ENCODE measurements at regions not wholly inside any gene's neighbourhood (a gene's known extent, or its start where the extent isn't known, plus 50 kb on each side); places are given as distances from the start of the nearest gene placed in this dataset.

DNA sequence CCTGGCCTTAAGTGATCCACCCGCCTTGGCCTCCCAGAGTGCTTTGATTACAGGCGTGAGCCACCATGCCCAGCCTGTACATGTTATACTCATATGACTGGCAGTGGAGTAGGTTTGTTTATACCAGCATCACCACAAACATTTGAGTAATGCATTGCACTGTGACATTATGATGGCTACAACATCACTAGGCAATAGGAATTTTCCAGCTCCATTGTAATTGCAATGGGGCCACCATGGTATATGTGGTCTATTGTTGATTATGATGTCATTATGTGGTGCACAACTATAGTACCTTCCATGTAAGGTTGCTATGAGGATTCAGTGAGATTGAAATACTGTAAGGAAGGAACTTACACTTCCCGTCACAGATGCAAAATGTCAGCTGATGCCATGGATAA lies 168.9 kb downstream of the COPRS start:
- H3K79me2 ChIP-seq (ENCODE audit: insufficient read depth, low read depth, low read length) = no peaks in the 10 kb centered on the region
- intact Hi-C loops (cut with micrococcal nuclease; ENCODE audit: unreplicated experiment) = no loop called here
- ChIA-PET POLR2A (interaction anchor here (0.6 kb wide), 2 partner anchors 104 to 443 kb away, joined by 4 to 5 read pairs; no protein-coding TSS in a partner anchor), CTCF (ENCODE audit: unreplicated experiment) (no interaction called here)
- H4K20me1 ChIP-seq (ENCODE audit: insufficient read depth, low read length) = no peaks in the 10 kb centered on the region
- no peaks in the 10 kb centered on the region for H3K36me3 ChIP-seq (ENCODE audit: insufficient read depth, low read length)
- no peaks in the 10 kb centered on the region for H3K4me1 ChIP-seq (ENCODE audit: insufficient read depth, low read length, poor library complexity, severe bottlenecking)
- no peak overlapping the region for H3K27ac ChIP-seq (ENCODE audit: low read depth, low read length, poor library complexity, severe bottlenecking)
- H3K9me2 ChIP-seq (ENCODE audit: insufficient read depth, low read length) = no peaks in the 10 kb centered on the region
- H3K4me2 ChIP-seq (ENCODE audit: low read length) = no peak overlapping the region
- no peak for DNase-seq (ENCODE audit: low spot score)
- TF ChIP-seq EZH2phosphoT487 (IDR thresholded peaks at IDR 0.05; ENCODE audit: borderline replicate concordance, low read depth, low read length) = no peak
- TF ChIP-seq, protein P1, sequence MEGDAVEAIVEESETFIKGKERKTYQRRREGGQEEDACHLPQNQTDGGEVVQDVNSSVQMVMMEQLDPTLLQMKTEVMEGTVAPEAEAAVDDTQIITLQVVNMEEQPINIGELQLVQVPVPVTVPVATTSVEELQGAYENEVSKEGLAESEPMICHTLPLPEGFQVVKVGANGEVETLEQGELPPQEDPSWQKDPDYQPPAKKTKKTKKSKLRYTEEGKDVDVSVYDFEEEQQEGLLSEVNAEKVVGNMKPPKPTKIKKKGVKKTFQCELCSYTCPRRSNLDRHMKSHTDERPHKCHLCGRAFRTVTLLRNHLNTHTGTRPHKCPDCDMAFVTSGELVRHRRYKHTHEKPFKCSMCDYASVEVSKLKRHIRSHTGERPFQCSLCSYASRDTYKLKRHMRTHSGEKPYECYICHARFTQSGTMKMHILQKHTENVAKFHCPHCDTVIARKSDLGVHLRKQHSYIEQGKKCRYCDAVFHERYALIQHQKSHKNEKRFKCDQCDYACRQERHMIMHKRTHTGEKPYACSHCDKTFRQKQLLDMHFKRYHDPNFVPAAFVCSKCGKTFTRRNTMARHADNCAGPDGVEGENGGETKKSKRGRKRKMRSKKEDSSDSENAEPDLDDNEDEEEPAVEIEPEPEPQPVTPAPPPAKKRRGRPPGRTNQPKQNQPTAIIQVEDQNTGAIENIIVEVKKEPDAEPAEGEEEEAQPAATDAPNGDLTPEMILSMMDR (conservative IDR thresholded peaks at IDR 0.05; ENCODE audit: low read length) = no peak
- no peaks in the 10 kb centered on the region for H3K9me3 ChIP-seq (ENCODE audit: low read length)
- BruUV-seq (replicated peaks) = no TSS peak
- no peak overlapping the region for H3K4me3 ChIP-seq (ENCODE audit: low read depth, low read length, poor library complexity, severe bottlenecking)
- no peak overlapping the region for H2AFZ ChIP-seq (ENCODE audit: low read length)

DNA sequence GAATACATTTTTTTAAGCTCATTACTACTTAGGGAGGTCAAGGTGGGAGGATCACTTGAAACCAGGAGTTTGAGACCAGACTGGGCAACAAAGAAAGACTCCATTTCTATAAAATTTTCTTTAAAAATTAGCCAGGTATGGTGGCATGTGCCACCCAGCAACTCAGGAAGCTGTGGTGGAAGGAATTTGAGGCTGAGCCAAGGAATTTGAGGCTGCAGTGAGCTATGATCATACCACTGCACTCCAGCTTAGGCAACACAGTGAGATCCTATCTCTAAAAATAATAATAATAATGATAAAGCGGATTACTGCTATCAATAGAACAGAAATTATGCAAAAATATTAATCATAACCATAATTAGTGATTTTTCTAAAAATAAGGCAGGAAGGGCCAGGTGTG lies 170.3 kb downstream of the COPRS start:
- H3K27ac ChIP-seq (ENCODE audit: low read depth, low read length, poor library complexity, severe bottlenecking) = no peak overlapping the region
- DNase-seq (ENCODE audit: low spot score) = no peak
- TF ChIP-seq, protein P1 (conservative IDR thresholded peaks at IDR 0.05; ENCODE audit: low read length) = no peak
- TF ChIP-seq EZH2phosphoT487 (IDR thresholded peaks at IDR 0.05; ENCODE audit: borderline replicate concordance, low read depth, low read length) = no peak
- no peak overlapping the region for H3K4me2 ChIP-seq (ENCODE audit: low read length)
- H3K9me3 ChIP-seq (ENCODE audit: low read length) = no peaks in the 10 kb centered on the region
- H4K20me1 ChIP-seq (ENCODE audit: insufficient read depth, low read length) = no peaks in the 10 kb centered on the region
- ChIA-PET CTCF (ENCODE audit: unreplicated experiment) (no interaction called here), POLR2A (interaction anchor here (0.6 to 0.7 kb wide), 2 partner anchors 10 to 946 kb away, joined by 3 to 5 read pairs; no protein-coding TSS in a partner anchor)
- H3K4me3 ChIP-seq (ENCODE audit: low read depth, low read length, poor library complexity, severe bottlenecking) = no peak overlapping the region
- H2AFZ ChIP-seq (ENCODE audit: low read length) = no peak overlapping the region
- H3K4me1 ChIP-seq (ENCODE audit: insufficient read depth, low read length, poor library complexity, severe bottlenecking) = no peaks in the 10 kb centered on the region
- no TSS peak for BruUV-seq (replicated peaks)
- no peaks in the 10 kb centered on the region for H3K36me3 ChIP-seq (ENCODE audit: insufficient read depth, low read length)
- intact Hi-C loops (cut with micrococcal nuclease; ENCODE audit: unreplicated experiment) = no loop called here
- no peaks in the 10 kb centered on the region for H3K79me2 ChIP-seq (ENCODE audit: insufficient read depth, low read depth, low read length)
- H3K9me2 ChIP-seq (ENCODE audit: insufficient read depth, low read length) = no peaks in the 10 kb centered on the region

DNA sequence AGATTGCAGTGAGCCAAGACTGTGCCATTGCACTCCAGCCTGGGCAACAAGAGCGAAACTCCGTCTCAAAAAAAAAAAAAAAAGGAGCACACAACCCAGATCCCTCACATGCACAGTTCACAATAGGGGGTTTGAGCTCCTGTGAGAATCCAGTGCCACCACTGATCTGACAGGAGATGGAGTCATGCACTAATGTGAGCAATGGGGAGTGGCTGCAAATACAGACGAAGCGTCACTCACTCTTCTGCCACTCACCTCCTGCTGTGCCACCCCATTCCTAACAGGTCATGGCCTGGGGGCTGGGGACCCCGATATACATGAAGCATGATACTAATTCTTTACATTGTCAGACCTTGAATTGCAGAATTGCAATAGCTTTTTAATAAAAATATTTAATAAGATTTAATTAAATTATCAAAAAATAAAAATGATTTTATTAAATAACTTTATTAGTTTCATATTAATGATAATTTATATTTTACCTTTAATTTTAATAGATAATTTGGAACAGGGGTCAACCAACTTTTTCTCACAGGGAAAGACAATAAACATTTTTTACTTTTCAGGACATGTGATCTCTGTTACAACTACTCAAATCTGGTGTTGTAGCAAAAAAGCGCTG lies 171.4 kb downstream of the COPRS start:
- Histone ChIP-seq H3K4me1 (ENCODE audit: insufficient read depth, low read length, poor library complexity, severe bottlenecking) (no peaks in the 10 kb centered on the region), H3K4me3 (ENCODE audit: low read depth, low read length, poor library complexity, severe bottlenecking) (no peak overlapping the region), H3K9me2 (ENCODE audit: insufficient read depth, low read length) (no peaks in the 10 kb centered on the region), H2AFZ (ENCODE audit: low read length) (no peak overlapping the region), H3K36me3 (ENCODE audit: insufficient read depth, low read length) (no peaks in the 10 kb centered on the region), H3K27ac (ENCODE audit: low read depth, low read length, poor library complexity, severe bottlenecking) (no peak overlapping the region), H4K20me1 (ENCODE audit: insufficient read depth, low read length) (no peaks in the 10 kb centered on the region), H3K4me2 (ENCODE audit: low read length) (no peak overlapping the region), H3K9me3 (ENCODE audit: low read length) (no peaks in the 10 kb centered on the region), H3K79me2 (ENCODE audit: insufficient read depth, low read depth, low read length) (no peaks in the 10 kb centered on the region)
- no peak for DNase-seq (ENCODE audit: low spot score)
- no peak for TF ChIP-seq EZH2phosphoT487 (IDR thresholded peaks at IDR 0.05; ENCODE audit: borderline replicate concordance, low read depth, low read length)
- TF ChIP-seq, protein P1 (conservative IDR thresholded peaks at IDR 0.05; ENCODE audit: low read length) = no peak
- POLR2A ChIA-PET = no interaction called here
- no TSS peak for BruUV-seq (replicated peaks)
- intact Hi-C loops (cut with micrococcal nuclease; ENCODE audit: unreplicated experiment) = no loop called here
- CTCF ChIA-PET (ENCODE audit: unreplicated experiment) = no interaction called here
